GM12878 (cell line): ENCODE measurements at regions not wholly inside any gene's neighbourhood (a gene's known extent, or its start where the extent isn't known, plus 50 kb on each side); places are given as distances from the start of the nearest gene placed in this dataset.
"Not testable (repeated sequence)": the region's sequence is repeated elsewhere in the genome, so short reads cannot be mapped to it uniquely, and the experiment has no call there.

Experiments used
- ATAC-seq: fragments of 200-7000 bp; cut with Tn5 transposase; 3 replicates; pipeline ENCODE4 v1.9.1; 2020; ENCODE audit warnings: mild to moderate bottlenecking, moderate library complexity
- BruUV-seq: library from RNA; stranded (reverse); fragments of 400-500 nt; replicated peaks from 2 replicates; lab custom pipeline; 2021; lab: Mats Ljungman, UMichigan
- CTCF ChIA-PET: fragments of 300-600 bp; sonication (Branson Sonifier 250); formaldehyde crosslinking; extraction: SDS; loops from one replicate; lab custom pipeline; 2021; ENCODE audit warnings: inconsistent platforms; lab: Yijun Ruan, JAX
- POLR2A ChIA-PET: fragments of 350-600 bp; formaldehyde crosslinking; extraction: SDS; loops from one replicate; lab custom pipeline; 2021; ENCODE audit warnings: inconsistent platforms; lab: Charles Lee
- RAD21 ChIA-PET: fragments of 300-600 bp; sonication (Branson Sonifier 250); formaldehyde crosslinking; loops from one replicate; lab custom pipeline; 2023; ENCODE audit warnings: antibody characterized with exemption; ENCODE audit not compliant: unreplicated experiment; lab: Charles Lee
- SMC1A ChIA-PET: fragments of 300-600 bp; sonication (Branson Sonifier 250); formaldehyde crosslinking; loops from one replicate; lab custom pipeline; 2023; ENCODE audit not compliant: unreplicated experiment, uncharacterized antibody; lab: Charles Lee
- DNase-seq: peaks from one replicate; pipeline ENCODE4 v3.0.0-alpha.2; 2011; ENCODE audit warnings: low read depth, low spot score
- FAIRE-seq: peaks from 3 replicates; lab custom pipeline; 2011; peaks lifted over from hg19 to GRCh38; lab: Jason Lieb, UNC
- H2AFZ ChIP-seq: 2 replicates; pipeline ENCODE4 v1.6.0; 2011; ENCODE audit warnings: low read depth, low read length, control low read depth; ENCODE audit not compliant: control insufficient read depth
- H3K27ac ChIP-seq: 2 replicates; pipeline ENCODE4 v1.5.1; 2011; ENCODE audit warnings: control low read depth; ENCODE audit not compliant: control insufficient read depth, insufficient read depth
- H3K27me3 ChIP-seq, 2 experiments: replicated peaks in 1 of 2; 2 replicates each; pipeline versions ENCODE4 v1.6.0 to v1.6.1; 2011; ENCODE audit warnings: low read length in 1 of 2; ENCODE audit not compliant: control insufficient read depth in 2 of 2, insufficient read depth in 2 of 2
- H3K36me3 ChIP-seq, 2 experiments: 2 replicates each; pipeline ENCODE4 v1.5.1; 2011; ENCODE audit warnings: low read length in 1 of 2; ENCODE audit not compliant: control insufficient read depth in 2 of 2, insufficient read depth in 2 of 2
- H3K4me1 ChIP-seq: 2 replicates; pipeline ENCODE4 v1.6.1; 2011; ENCODE audit warnings: mild to moderate bottlenecking, low read length, moderate library complexity, mixed read lengths; ENCODE audit not compliant: control insufficient read depth, insufficient read depth
- H3K4me2 ChIP-seq: 2 replicates; pipeline ENCODE4 v1.6.0; 2011; ENCODE audit warnings: control low read depth; ENCODE audit not compliant: control insufficient read depth, insufficient read depth
- H3K4me3 ChIP-seq: fragments of 200-600 bp; sonication (generic); 2 replicates; pipeline ENCODE4 v1.5.1; 2016
- H3K79me2 ChIP-seq: 2 replicates; pipeline ENCODE4 v1.6.0; 2011; ENCODE audit warnings: low read length; ENCODE audit not compliant: control insufficient read depth, insufficient read depth
- H3K9ac ChIP-seq: 2 replicates; pipeline ENCODE4 v1.8.0; 2011; ENCODE audit warnings: low read length, control low read depth, mixed read lengths; ENCODE audit not compliant: control insufficient read depth, insufficient read depth
- H3K9me3 ChIP-seq: replicated peaks from 3 replicates; pipeline ENCODE4 v1.5.1; 2011; ENCODE audit warnings: mild to moderate bottlenecking, low read length; ENCODE audit not compliant: control insufficient read depth, insufficient read depth
- H4K20me1 ChIP-seq: 2 replicates; pipeline ENCODE4 v1.6.0; 2011; ENCODE audit not compliant: control insufficient read depth, insufficient read depth
- BCL11A ChIP-seq: IDR thresholded peaks from 2 replicates; pipeline ENCODE4 v1.6.1; 2011; ENCODE audit warnings: low read depth, low read length
- EP300 ChIP-seq, 2 experiments: fragments of 150-350 bp in 1 of 2; IDR thresholded peaks; 2 replicates each; pipeline ENCODE4 v1.6.1; 2011 to 2012; ENCODE audit warnings: low read depth in 2 of 2, low read length in 2 of 2, borderline replicate concordance in 1 of 2, improper control_type of control experiment in 1 of 2, inconsistent platforms in 1 of 2; ENCODE audit not compliant: control insufficient read depth in 1 of 2
- SMC3 ChIP-seq: IDR thresholded peaks from 2 replicates; pipeline ENCODE4 v1.6.1; 2011; ENCODE audit warnings: low read length, improper control_type of control experiment, borderline replicate concordance
- ZBTB11 ChIP-seq: fragments of 450-650 bp; formaldehyde crosslinking; IDR thresholded peaks from 2 replicates; pipeline ENCODE4 v1.5.0; 2022; ENCODE audit warnings: mild to moderate bottlenecking, missing genetic modification characterization
- WGBS: methylation state at CpG from one replicate; pipeline ENCODE4 v1.1.6; 2016; ENCODE audit warnings: low lambda C conversion rate; ENCODE audit not compliant: insufficient replicate concordance, insufficient coverage; ENCODE audit errors: missing lambda C conversion rate; 5-methylcytosine and 5-hydroxymethylcytosine counted together
- in situ Hi-C: fragments of 300-500 bp; cut with MboI; formaldehyde crosslinking; loops from 9 replicates; pipeline ENCODE4 v1.14.3; 2018; ENCODE audit warnings: mixed read lengths
- intact Hi-C: fragments of 100-400 bp; cut with micrococcal nuclease; formaldehyde crosslinking; loops from one replicate; pipeline ENCODE4 v1.14.2; 2022; ENCODE audit not compliant: unreplicated experiment
- TF ChIP-seq, protein P1 (sequence below): fragments of 150-350 bp; IDR thresholded peaks from 2 replicates; pipeline ENCODE4 v1.6.1; 2014; ENCODE audit warnings: mild to moderate bottlenecking, low read depth, low read length

DNA sequence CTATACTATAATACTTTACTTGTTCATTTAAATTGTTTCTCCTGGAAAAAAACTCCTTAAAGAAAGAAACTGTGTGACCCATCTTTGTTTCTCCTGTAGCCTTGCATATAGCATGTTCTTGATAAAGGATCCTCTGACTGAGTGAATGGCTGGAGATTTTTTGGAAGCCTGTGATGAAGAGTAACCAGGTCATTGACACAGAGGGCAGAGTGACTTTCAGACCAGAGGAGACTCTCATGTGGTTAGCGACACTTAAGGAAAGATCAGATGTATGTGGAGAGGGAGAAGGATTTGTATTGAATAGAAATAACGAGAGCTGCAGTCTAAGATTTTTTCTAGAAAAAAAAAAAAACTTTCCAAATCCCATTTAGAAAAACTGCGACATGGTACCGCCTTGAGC, 85.5 kb downstream of the TRIM43 start:
- in situ Hi-C loops (no loop called here), intact Hi-C loops (no loop called here)
- ATAC-seq (no peak), DNase-seq (no peak), FAIRE-seq (no peak)
- H3K27ac ChIP-seq = no peak overlapping the region
- H4K20me1 ChIP-seq = no peaks in the 10 kb centered on the region
- ChIA-PET POLR2A (no interaction called here), RAD21 (no interaction called here), SMC1A (no interaction called here), CTCF (no interaction called here)
- H3K4me3 ChIP-seq = no peak overlapping the region
- no peaks in the 10 kb centered on the region; a peak in 1 of 4 replicates for H3K27me3 ChIP-seq
- BruUV-seq = no TSS peak
- no peaks in the 10 kb centered on the region for H3K36me3 ChIP-seq
- H3K9me3 ChIP-seq = no peaks in the 10 kb centered on the region
- H3K79me2 ChIP-seq = no peaks in the 10 kb centered on the region
- no peak for TF ChIP-seq EP300 (IDR thresholded peaks at IDR 0.05; ENCODE audit: borderline replicate concordance in 1 of 2, control insufficient read depth in 1 of 2, low read depth in 2 of 2, low read length in 2 of 2)
- no peak for TF ChIP-seq ZBTB11 (CRISPR knock-in tag)
- no peak for TF ChIP-seq BCL11A
- TF ChIP-seq, protein P1, sequence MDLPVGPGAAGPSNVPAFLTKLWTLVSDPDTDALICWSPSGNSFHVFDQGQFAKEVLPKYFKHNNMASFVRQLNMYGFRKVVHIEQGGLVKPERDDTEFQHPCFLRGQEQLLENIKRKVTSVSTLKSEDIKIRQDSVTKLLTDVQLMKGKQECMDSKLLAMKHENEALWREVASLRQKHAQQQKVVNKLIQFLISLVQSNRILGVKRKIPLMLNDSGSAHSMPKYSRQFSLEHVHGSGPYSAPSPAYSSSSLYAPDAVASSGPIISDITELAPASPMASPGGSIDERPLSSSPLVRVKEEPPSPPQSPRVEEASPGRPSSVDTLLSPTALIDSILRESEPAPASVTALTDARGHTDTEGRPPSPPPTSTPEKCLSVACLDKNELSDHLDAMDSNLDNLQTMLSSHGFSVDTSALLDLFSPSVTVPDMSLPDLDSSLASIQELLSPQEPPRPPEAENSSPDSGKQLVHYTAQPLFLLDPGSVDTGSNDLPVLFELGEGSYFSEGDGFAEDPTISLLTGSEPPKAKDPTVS = no peak
- TF ChIP-seq SMC3 = no peak
- H2AFZ ChIP-seq = no peak overlapping the region
- no peaks in the 10 kb centered on the region for H3K4me1 ChIP-seq
- 15% methylated on average over 4 of the region's 4 CpGs for WGBS
- H3K4me2 ChIP-seq = no peak overlapping the region
- H3K9ac ChIP-seq = no peak overlapping the region

DNA sequence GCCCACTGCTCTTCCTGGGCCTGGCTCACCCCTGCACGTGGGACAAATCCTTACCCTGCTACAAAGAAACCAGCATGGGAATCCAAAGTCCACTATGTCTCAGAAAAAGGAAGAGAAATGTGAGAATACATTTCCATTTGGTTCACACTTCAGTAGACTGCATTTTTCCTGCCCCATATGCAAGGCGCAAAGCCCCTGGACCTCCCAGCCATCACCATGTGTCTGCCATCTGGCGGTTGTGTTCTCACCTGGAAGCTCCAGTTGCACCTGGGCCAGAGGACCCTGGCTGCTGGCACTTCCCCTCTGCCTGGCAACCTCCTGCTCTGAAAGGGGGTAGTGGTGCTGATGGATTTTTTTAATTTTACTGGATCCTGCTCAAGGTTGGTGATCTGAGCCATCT, 86.0 kb downstream of the TRIM43 start:
- H4K20me1 ChIP-seq, H3K27ac ChIP-seq, SMC1A ChIA-PET, H3K9me3 ChIP-seq, H3K27me3 ChIP-seq, H3K9ac ChIP-seq, H3K4me3 ChIP-seq, CTCF ChIA-PET, H3K36me3 ChIP-seq, RAD21 ChIA-PET, DNase-seq, ATAC-seq, BruUV-seq, H2AFZ ChIP-seq, H3K4me1 ChIP-seq, in situ Hi-C loops, H3K79me2 ChIP-seq, FAIRE-seq, POLR2A ChIA-PET, H3K4me2 ChIP-seq, intact Hi-C loops: not testable (repeated sequence)
- 64% methylated on average over 3 of the region's 3 CpGs for WGBS

GRCh38 chr2:95681158-95681557, 89.4 kb downstream of the TRIM43 start:
- H3K27ac ChIP-seq, H3K36me3 ChIP-seq, ATAC-seq, H2AFZ ChIP-seq, intact Hi-C loops, H3K4me2 ChIP-seq, in situ Hi-C loops, SMC1A ChIA-PET, H3K9ac ChIP-seq, H3K4me1 ChIP-seq, H3K4me3 ChIP-seq, CTCF ChIA-PET, POLR2A ChIA-PET, H4K20me1 ChIP-seq, DNase-seq, H3K79me2 ChIP-seq, FAIRE-seq, H3K9me3 ChIP-seq, BruUV-seq, H3K27me3 ChIP-seq, RAD21 ChIA-PET: not testable (repeated sequence)
- 29% methylated on average over 1 of the region's 1 CpG for WGBS
